H9 (cell line): ENCODE measurements at regions not wholly inside any gene's neighbourhood (a gene's known extent, or its start where the extent isn't known, plus 50 kb on each side); places are given as distances from the start of the nearest gene placed in this dataset.

Experiments used
- DNase-seq: peaks from one replicate; pipeline ENCODE4 v3.0.0-alpha.2; 2017
- H2AFZ ChIP-seq: one replicate; pipeline ENCODE4 v1.6.1; 2013; ENCODE audit warnings: mild to moderate bottlenecking, low read length, control low read depth, moderate library complexity
- H2AK5ac ChIP-seq: 2 replicates; pipeline ENCODE4 v1.6.1; 2013; ENCODE audit warnings: low read length, control low read depth, mixed read lengths; ENCODE audit not compliant: insufficient read length
- H2BK120ac ChIP-seq: one replicate; pipeline ENCODE4 v1.6.1; 2013; ENCODE audit warnings: low read depth, mild to moderate bottlenecking, low read length, control low read depth, inconsistent platforms; ENCODE audit not compliant: poor library complexity, severe bottlenecking
- H2BK12ac ChIP-seq: 2 replicates; pipeline ENCODE4 v1.6.1; 2013; ENCODE audit warnings: low read length, control low read depth, mixed read lengths, low read depth; ENCODE audit not compliant: insufficient read length
- H2BK15ac ChIP-seq: 2 replicates; pipeline ENCODE4 v1.6.1; 2013; ENCODE audit warnings: low read depth, low read length, control low read depth
- H2BK20ac ChIP-seq: one replicate; pipeline ENCODE4 v1.6.1; 2013; ENCODE audit warnings: low read depth, mild to moderate bottlenecking, low read length, control low read depth, inconsistent platforms; ENCODE audit not compliant: poor library complexity, severe bottlenecking
- H2BK5ac ChIP-seq: 2 replicates; pipeline ENCODE4 v1.6.1; 2013; ENCODE audit warnings: low read length, control low read depth, mixed read lengths; ENCODE audit not compliant: insufficient read length
- H3K14ac ChIP-seq: 2 replicates; pipeline ENCODE4 v1.6.1; 2013; ENCODE audit warnings: low read length, control low read depth; ENCODE audit not compliant: insufficient read depth
- H3K18ac ChIP-seq: 2 replicates; pipeline ENCODE4 v1.6.1; 2013; ENCODE audit warnings: low read depth, mild to moderate bottlenecking, mixed read lengths, low read length, control low read depth; ENCODE audit not compliant: insufficient read length
- H3K23ac ChIP-seq: 2 replicates; pipeline ENCODE4 v1.6.1; 2013; ENCODE audit warnings: low read length, control low read depth, mixed read lengths, low read depth; ENCODE audit not compliant: insufficient read length
- H3K23me2 ChIP-seq: 2 replicates; pipeline ENCODE4 v1.6.1; 2013; ENCODE audit warnings: low read depth, mild to moderate bottlenecking, mixed read lengths, low read length, control low read depth; ENCODE audit not compliant: insufficient read length, poor library complexity, severe bottlenecking
- H3K27ac ChIP-seq: 2 replicates; pipeline ENCODE4 v1.5.1; 2013; ENCODE audit warnings: low read length, control low read depth, mixed read lengths, low read depth; ENCODE audit not compliant: insufficient read length
- H3K27me3 ChIP-seq: 2 replicates; pipeline ENCODE4 v1.6.1; 2013; ENCODE audit warnings: low read length, control low read depth, inconsistent platforms; ENCODE audit not compliant: insufficient read depth
- H3K4ac ChIP-seq: 2 replicates; pipeline ENCODE4 v1.6.1; 2013; ENCODE audit warnings: low read depth, mild to moderate bottlenecking, control low read depth, inconsistent platforms, low read length, moderate library complexity
- H3K4me1 ChIP-seq: 2 replicates; pipeline ENCODE4 v1.6.1; 2013; ENCODE audit warnings: low read length, control low read depth, inconsistent platforms; ENCODE audit not compliant: insufficient read depth
- H3K4me2 ChIP-seq: 2 replicates; pipeline ENCODE4 v1.6.1; 2013; ENCODE audit warnings: low read length, control low read depth, mixed read lengths; ENCODE audit not compliant: insufficient read length, insufficient read depth
- H3K56ac ChIP-seq: 2 replicates; pipeline ENCODE4 v1.6.1; 2013; ENCODE audit warnings: low read depth, mild to moderate bottlenecking, mixed read lengths, low read length, control low read depth; ENCODE audit not compliant: insufficient read length
- H3K79me1 ChIP-seq: 2 replicates; pipeline ENCODE4 v1.6.1; 2013; ENCODE audit warnings: low read depth, mild to moderate bottlenecking, moderate library complexity, low read length, control low read depth, inconsistent platforms; ENCODE audit not compliant: insufficient read depth, poor library complexity, severe bottlenecking
- H3K79me2 ChIP-seq: 2 replicates; pipeline ENCODE4 v1.6.1; 2013; ENCODE audit warnings: low read length, control low read depth, inconsistent platforms; ENCODE audit not compliant: insufficient read depth
- H3K9ac ChIP-seq: 2 replicates; pipeline ENCODE4 v1.6.1; 2013; ENCODE audit warnings: low read length, control low read depth, mixed read lengths; ENCODE audit not compliant: insufficient read length; ENCODE audit errors: extremely low read depth
- H3K9me3 ChIP-seq: one replicate; pipeline ENCODE4 v1.6.1; 2013; ENCODE audit warnings: low read depth, low read length, inconsistent platforms; ENCODE audit not compliant: control insufficient read depth
- H3T11ph ChIP-seq: one replicate; pipeline ENCODE4 v1.6.1; 2013; ENCODE audit warnings: mild to moderate bottlenecking, low read length, control low read depth, inconsistent platforms
- H4K20me1 ChIP-seq: one replicate; pipeline ENCODE4 v1.6.1; 2013; ENCODE audit not compliant: control insufficient read depth, insufficient read length, insufficient read depth
- H4K5ac ChIP-seq: 2 replicates; pipeline ENCODE4 v1.6.1; 2013; ENCODE audit warnings: low read depth, mild to moderate bottlenecking, mixed read lengths, low read length, control low read depth; ENCODE audit not compliant: insufficient read length
- H4K8ac ChIP-seq: replicated peaks from 2 replicates; pipeline ENCODE4 v1.6.1; 2013; ENCODE audit warnings: low read length, control low read depth, mixed read lengths, low read depth; ENCODE audit not compliant: insufficient read length
- H4K91ac ChIP-seq: 2 replicates; pipeline ENCODE4 v1.6.1; 2013; ENCODE audit warnings: low read depth, mild to moderate bottlenecking, moderate library complexity, mixed read lengths, low read length, control low read depth; ENCODE audit not compliant: insufficient read length
- H3K27ac Mint-ChIP-seq, 3 experiments: 2 replicates in 2 of 3; 3 replicates in 1 of 3; pipeline ENCODE4 v1.8.0; 2020 to 2021; ENCODE audit warnings: mixed read lengths in 3 of 3, mild to moderate bottlenecking in 1 of 3, moderate library complexity in 1 of 3
- H3K27me3 Mint-ChIP-seq: 2 replicates; pipeline ENCODE4 v1.8.0; 2021; ENCODE audit warnings: low read depth, mild to moderate bottlenecking, moderate library complexity, mixed read lengths
- H3K36me3 Mint-ChIP-seq, 3 experiments: 2 replicates in 2 of 3; 3 replicates in 1 of 3; pipeline ENCODE4 v1.8.0; 2020 to 2021; ENCODE audit warnings: low read depth in 3 of 3, mixed read lengths in 3 of 3; ENCODE audit not compliant: insufficient read depth in 1 of 3
- H3K4me1 Mint-ChIP-seq, 2 experiments: 2 replicates each; pipeline ENCODE4 v1.8.0; 2020; ENCODE audit warnings: mixed read lengths in 2 of 2
- H3K4me3 Mint-ChIP-seq, 2 experiments: 2 replicates in 1 of 2; 3 replicates in 1 of 2; pipeline ENCODE4 v1.8.0; 2020 to 2021; ENCODE audit warnings: mild to moderate bottlenecking in 2 of 2, mixed read lengths in 2 of 2, moderate library complexity in 1 of 2
- H3K9me3 Mint-ChIP-seq, 2 experiments: 2 replicates in 1 of 2; 3 replicates in 1 of 2; pipeline ENCODE4 v1.8.0; 2020; ENCODE audit warnings: mild to moderate bottlenecking in 2 of 2, mixed read lengths in 2 of 2, moderate library complexity in 1 of 2
- CTCF ChIP-seq: fragments of 200-600 bp; sonication (generic); conservative IDR thresholded peaks from 3 replicates; pipeline ENCODE4 v1.8.0; 2021; ENCODE audit warnings: antibody characterized with exemption, mild to moderate bottlenecking
- WGBS: extraction: QIAGEN DNeasy Blood & Tissue Kit; methylation state at CpG from one replicate; pipeline ENCODE4 v1.1.7; 2013; ENCODE audit warnings: missing lambda C conversion rate, low lambda C conversion rate, mixed read lengths; ENCODE audit not compliant: insufficient read length; ENCODE audit errors: extremely low coverage; 5-methylcytosine and 5-hydroxymethylcytosine counted together

DNA sequence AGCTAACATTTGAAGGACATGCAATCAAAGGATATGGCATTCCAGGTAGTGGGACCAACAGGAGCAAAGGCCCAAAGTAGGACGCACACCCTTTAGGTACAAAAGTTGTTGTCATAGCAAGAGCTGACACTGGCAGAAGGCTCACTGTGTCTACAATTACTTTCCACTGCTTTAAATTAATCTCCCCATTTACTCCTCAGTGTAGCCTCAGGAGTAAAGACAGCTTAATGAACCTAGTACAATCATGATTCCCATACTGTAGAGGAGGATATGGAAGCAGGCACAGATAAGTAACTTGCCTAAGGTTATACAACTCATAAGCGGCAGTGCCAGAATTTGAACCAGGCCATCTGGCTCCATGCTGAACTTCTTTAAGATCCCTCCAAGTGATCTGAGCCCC lies 212.9 kb upstream of the SFSWAP start:
- Histone ChIP-seq H3K18ac (no peak overlapping the region), H4K5ac (no peak overlapping the region), H4K91ac (no peak overlapping the region), H3K23me2 (no peaks in the 10 kb centered on the region), H4K8ac (no peak overlapping the region), H3K9me3 (no peaks in the 10 kb centered on the region), H2BK5ac (no peak overlapping the region), H3T11ph (no peak overlapping the region), H2BK15ac (no peak overlapping the region), H3K79me2 (no peaks in the 10 kb centered on the region), H2AK5ac (no peak overlapping the region), H3K79me1 (no peaks in the 10 kb centered on the region), H2BK20ac (no peak overlapping the region), H3K4me1 (no peaks in the 10 kb centered on the region), H3K9ac (no peak overlapping the region), H4K20me1 (no peaks in the 10 kb centered on the region), H3K4ac (no peak overlapping the region), H2BK12ac (no peak overlapping the region), H3K27me3 (no peaks in the 10 kb centered on the region; the same call in 1 of the 2 replicates), H3K56ac (no peak overlapping the region), H2BK120ac (no peak overlapping the region), H3K4me2 (no peak overlapping the region), H3K23ac (no peak overlapping the region), H3K27ac (no peak overlapping the region), H2AFZ (no peak overlapping the region), H3K14ac (no peak overlapping the region)
- no peak for DNase-seq
- H3K9me3 Mint-ChIP-seq = no peaks in the 10 kb centered on the region
- peaks cover 21% of the 10 kb centered on the region for H3K27me3 Mint-ChIP-seq
- no CpG with 5 or more reads among the region's 2 CpGs for WGBS
- TF ChIP-seq CTCF = no peak
- H3K27ac Mint-ChIP-seq = no peak overlapping the region
- no peak overlapping the region for H3K4me3 Mint-ChIP-seq
- H3K36me3 Mint-ChIP-seq = no peaks in the 10 kb centered on the region
- no peaks in the 10 kb centered on the region for H3K4me1 Mint-ChIP-seq
